Adrenal gland (tissue), 5 donors: ENCODE measurements at regions not wholly inside any gene's neighbourhood (a gene's known extent, or its start where the extent isn't known, plus 50 kb on each side); places are given as distances from the start of the nearest gene placed in this dataset.

Experiments used
- POLR2A ChIP-seq, 2 donors: fragments of 450-650 bp; IDR thresholded peaks; one replicate each; pipeline ENCODE4 v1.6.1; 2017; ENCODE audit warnings: antibody characterized with exemption in 2 of 2, mild to moderate bottlenecking in 2 of 2, moderate library complexity in 1 of 2
- TF ChIP-seq, protein P1 (sequence below), 6 experiments: fragments of 450-650 bp in 4 of 6; fragments of 200-600 bp in 2 of 6; sonication (generic) in 1 of 6; IDR thresholded peaks; 1 replicate in 5 of 6; 2 replicates in 1 of 6; pipeline versions ENCODE4 v1.5.1 to v1.8.0; 2016 to 2021; ENCODE audit warnings: antibody characterized with exemption in 6 of 6, mild to moderate bottlenecking in 2 of 6, moderate library complexity in 1 of 6
- donor health status: DM: no; HTN: no; CAD: no.

DNA sequence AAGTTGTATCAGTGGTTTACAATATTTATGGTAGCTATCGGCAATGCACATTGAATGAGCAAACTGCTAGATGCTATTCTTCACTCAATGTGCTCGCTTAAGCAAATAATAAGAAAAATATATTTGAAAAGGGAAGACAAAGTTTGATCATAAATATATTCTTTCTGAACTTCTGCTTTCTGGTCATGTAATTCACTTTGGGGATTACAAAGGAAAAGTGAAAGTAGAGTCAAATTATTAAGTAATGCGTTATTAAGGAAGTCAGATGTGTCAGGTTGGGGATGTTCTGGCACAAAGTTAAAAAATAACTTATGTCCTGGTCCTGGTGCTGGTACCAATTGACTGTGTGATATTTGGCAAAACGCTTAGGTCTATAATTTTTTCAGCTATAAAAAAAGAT is 98.0 kb upstream of the TRIM77 start:
- TF ChIP-seq, protein P1, sequence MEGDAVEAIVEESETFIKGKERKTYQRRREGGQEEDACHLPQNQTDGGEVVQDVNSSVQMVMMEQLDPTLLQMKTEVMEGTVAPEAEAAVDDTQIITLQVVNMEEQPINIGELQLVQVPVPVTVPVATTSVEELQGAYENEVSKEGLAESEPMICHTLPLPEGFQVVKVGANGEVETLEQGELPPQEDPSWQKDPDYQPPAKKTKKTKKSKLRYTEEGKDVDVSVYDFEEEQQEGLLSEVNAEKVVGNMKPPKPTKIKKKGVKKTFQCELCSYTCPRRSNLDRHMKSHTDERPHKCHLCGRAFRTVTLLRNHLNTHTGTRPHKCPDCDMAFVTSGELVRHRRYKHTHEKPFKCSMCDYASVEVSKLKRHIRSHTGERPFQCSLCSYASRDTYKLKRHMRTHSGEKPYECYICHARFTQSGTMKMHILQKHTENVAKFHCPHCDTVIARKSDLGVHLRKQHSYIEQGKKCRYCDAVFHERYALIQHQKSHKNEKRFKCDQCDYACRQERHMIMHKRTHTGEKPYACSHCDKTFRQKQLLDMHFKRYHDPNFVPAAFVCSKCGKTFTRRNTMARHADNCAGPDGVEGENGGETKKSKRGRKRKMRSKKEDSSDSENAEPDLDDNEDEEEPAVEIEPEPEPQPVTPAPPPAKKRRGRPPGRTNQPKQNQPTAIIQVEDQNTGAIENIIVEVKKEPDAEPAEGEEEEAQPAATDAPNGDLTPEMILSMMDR (IDR thresholded peaks at IDR 0.05): no peak
- TF ChIP-seq POLR2A (IDR thresholded peaks at IDR 0.05): no peak
